Hindlimb muscle (tissue), 1 donor: ENCODE measurements at regions not wholly inside any gene's neighbourhood (a gene's known extent, or its start where the extent isn't known, plus 50 kb on each side); places are given as distances from the start of the nearest gene placed in this dataset.
"Not testable (repeated sequence)": the region's sequence is repeated elsewhere in the genome, so short reads cannot be mapped to it uniquely, and the experiment has no call there.

Source experiments
- DNase-seq: peaks from one replicate; pipeline ENCODE4 v3.0.0-alpha.2; 2013

DNA sequence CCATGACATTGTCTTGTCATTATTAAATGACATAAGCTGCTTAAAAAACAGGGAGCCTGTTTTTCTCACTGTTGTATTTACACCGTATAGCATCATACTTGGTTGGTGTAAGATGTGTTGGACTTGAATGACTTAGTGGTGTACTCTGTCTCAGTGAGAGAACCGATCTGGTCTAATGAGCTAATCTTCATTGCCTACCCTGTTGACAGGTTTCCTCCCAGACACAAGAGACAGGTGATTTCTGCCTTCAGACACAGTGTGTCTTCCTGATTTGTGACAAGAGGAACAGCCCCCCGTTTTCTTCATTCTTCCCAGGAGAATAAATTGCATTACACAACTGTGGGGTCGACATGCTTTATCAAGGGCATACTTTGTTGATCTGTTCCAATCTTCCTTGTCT lies 137.2 kb upstream of the ID4 start:
- no peak for DNase-seq

DNA sequence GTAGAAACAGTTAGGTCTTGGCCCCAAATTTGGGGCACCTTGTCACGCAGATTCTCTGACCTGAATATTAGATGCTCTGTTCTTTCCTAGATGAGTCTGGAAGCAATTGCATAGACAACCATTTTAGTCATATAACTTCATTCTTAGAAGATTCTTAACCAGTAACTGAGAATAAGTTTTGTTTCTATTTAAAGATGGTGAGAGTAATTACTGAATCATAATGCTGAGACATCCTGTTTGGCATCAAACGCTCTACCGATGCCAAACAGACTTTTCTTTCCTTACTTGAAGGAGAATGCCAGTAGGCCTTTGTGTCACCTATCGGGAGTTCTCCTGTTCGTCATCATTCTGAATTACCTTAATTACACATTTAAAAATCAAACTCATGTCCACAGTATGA lies 131.6 kb upstream of the ID4 start:
- no peak for DNase-seq

DNA sequence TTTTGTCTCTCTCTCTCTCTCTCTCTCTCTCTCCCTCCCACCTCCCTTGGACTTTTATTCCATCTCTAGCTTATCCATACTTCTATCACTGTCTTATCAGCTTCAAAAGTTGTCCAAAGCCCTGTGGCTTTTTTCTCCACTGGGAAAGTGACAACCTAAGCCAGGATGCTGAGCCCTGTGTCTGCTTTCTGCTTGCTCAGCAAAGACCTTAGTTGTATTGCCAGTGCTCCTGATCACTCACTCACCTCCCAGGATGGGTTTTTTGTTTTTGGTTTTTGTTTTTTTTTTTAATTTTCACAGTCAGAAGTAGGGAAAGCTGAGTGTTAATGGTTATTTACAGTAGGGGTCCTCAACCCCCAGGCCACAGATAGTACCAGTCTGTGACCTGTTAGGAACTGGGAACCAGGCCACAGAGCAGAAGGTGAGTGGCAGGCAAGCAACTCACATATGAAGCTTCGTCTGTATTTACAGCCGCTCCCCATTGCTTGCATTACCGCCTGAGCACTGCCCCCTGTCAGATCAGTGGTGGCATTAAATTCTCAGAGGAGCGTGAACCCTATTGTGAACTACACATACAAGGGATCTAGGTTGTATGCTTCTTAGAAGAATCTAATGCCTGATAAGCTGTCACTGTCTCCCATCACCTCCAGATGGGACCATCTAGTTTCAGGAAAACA lies 125.0 kb upstream of the ID4 start:
- no peak for DNase-seq

DNA sequence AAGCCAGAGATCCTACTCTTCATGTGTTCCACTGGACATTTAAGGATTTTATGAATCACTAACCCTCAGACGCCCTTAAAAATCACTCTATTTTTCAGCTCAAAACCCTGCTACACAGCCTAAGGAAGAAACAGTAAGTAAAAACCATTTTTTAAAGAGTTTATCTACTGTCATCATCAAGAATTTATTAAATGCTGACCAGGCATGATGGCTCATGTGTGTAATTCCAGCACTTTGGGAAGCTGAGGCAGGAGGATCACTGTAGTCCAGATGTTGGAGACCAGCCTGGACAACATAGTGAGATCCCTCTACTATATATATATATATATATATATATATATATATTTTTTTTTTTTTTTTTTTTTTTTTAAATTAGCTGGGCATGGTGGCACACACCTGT lies 124.2 kb upstream of the ID4 start:
- DNase-seq: no peak

GRCh38 chr6:19713411-19713810 lies 123.8 kb upstream of the ID4 start:
- DNase-seq: no peak

GRCh38 chr6:19713984-19714383 lies 123.2 kb upstream of the ID4 start:
- DNase-seq: no peak

- no peak for DNase-seq
Observed at GRCh38 chr6:19714434-19715166, 122.6 kb upstream of the ID4 start.

DNA sequence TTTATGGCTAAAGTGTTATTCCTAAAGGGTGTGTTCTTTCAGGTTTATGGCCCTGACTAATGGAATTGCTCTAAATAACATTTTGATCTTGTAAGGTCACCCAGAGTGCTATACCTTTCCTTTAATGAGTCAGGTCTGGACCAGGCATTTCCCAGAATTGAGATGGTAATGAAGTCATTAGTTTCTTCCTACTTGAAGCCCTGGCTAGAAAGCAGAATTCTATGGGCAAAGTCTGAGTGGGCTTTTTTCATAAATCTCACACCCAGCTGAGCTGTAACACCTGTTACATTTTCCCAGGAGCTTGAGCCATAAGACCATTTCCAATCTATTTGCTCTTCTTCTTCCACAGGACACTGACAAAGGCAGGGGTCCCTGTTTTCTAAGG lies 122.0 kb upstream of the ID4 start:
- DNase-seq: no peak

- DNase-seq: no peak
Observed at GRCh38 chr6:19719691-19720128, 117.5 kb upstream of the ID4 start.

- DNase-seq: no peak
Observed at GRCh38 chr6:19721766-19722377, 115.3 kb upstream of the ID4 start.

GRCh38 chr6:19722999-19723398 lies 114.2 kb upstream of the ID4 start:
- DNase-seq: no peak

DNA sequence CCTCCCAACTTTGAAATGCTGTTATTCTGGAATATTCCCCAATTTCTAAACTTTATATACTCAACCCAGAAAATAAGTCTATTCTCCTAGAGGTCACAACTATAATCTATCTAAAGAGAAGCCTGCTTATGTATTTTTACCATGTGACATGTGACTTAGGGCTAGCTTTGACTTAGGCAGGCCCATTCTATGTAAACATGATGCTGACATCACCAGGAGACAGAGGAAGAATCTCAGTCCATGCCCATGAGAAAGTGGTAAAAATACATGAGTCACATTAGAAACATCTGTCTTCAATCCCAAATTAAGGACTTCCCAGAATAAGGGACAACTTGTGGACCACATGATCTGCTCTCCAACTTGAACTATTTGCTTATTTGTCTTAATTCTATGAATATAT lies 113.6 kb upstream of the ID4 start:
- no peak for DNase-seq

DNA sequence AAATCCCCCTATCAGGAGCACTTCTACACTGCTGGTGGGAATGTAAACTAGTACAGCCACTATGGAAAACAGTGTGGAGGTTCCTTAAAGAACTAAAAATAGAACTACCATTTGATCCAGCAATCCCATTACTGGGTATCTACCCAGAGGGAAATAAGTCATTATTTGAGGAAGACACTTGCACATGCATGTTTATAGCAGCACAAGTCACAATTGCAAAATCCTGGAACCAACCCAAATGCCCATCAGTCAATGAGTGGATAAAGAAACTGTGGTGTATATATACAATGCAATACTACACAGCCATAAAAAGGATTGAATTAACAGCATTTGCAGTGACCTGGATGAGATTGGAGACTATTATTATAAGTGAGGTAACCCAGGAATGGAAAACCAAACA lies 111.7 kb upstream of the ID4 start:
- DNase-seq: not testable (repeated sequence)

GRCh38 chr6:19731282-19731681 lies 105.9 kb upstream of the ID4 start:
- DNase-seq: no peak

DNA sequence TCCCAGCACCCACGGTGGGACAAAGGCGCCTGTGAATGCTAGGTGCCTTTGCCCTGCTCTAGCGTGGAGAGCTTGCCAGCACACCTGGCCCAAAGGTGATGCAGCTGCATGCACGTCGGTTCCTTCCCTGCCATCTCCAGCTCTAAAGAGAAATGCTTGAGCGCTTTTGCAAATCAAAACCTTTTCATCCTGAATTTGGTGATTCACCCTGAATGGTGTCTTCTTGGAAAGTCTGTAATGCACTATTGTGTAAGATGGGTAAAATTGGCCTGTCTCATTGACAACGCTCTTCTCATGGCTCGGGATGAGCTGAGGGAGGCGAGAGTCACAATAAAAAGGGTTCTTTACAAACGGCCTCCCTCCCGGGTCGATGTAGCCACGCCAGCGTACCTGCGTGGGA lies 103.1 kb upstream of the ID4 start:
- DNase-seq: no peak

GRCh38 chr6:19734519-19734918 lies 102.7 kb upstream of the ID4 start:
- no peak for DNase-seq

- DNase-seq: no peak
Observed at GRCh38 chr6:19736066-19736465, 101.1 kb upstream of the ID4 start.

DNA sequence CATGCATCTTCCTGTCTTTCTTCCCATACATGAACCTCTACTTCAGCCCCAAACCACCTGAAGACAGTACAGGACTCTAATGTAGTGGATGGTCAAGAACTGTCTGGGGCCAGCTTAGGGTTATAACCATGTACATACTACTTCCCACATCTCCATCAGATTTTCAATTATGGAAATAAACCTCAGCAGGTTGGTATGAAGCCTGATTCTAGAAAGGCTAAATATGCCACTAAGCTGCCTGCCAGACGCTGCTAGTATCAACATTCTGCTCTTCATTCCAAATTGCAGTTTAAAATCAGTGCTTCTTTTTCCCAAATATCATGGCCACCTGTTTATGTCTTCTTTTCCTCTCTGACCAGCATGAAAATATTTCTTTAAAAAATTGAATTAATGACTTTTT lies 99.2 kb upstream of the ID4 start:
- no peak for DNase-seq

DNA sequence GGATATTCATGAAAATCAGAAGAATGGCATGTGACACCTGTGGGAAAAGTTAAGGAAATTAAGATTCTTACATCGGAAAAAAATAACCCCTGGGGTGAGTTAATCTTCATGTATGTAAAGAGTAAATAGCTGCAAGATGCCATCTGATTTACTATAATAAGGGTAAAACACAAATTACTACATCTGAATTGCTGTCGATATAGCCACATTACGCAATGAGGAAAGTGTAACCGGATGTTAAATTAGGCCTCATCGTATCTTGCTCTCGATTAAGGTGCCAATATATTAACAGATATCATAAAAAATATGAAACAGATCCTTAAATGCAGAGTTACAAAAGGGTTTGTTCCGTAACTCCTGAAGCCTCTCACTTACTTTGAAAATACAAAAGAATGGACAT lies 87.4 kb upstream of the ID4 start:
- DNase-seq: no peak

GRCh38 chr6:19752746-19753145 lies 84.4 kb upstream of the ID4 start:
- no peak for DNase-seq

- no peak for DNase-seq
Observed at GRCh38 chr6:19753826-19754225, 83.3 kb upstream of the ID4 start.

DNA sequence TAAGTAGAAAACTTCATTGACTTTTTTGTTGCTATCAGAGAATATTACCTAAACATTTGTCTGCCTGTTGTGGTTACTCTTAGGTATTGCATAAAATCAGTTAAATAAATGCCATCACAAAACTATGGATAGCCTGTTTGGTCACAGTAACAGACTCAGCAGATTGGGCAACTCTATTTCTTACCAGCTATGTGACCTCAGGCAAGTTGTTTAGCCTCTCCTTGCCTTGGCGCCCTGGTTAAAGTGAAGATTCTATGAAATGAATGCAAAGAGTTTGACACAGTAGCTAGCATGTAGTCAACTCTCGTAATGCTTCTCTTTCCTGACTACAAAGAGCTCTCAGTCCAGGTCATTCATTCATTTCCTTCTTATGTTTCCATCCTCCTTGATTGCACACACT lies 82.5 kb upstream of the ID4 start:
- DNase-seq: no peak

DNA sequence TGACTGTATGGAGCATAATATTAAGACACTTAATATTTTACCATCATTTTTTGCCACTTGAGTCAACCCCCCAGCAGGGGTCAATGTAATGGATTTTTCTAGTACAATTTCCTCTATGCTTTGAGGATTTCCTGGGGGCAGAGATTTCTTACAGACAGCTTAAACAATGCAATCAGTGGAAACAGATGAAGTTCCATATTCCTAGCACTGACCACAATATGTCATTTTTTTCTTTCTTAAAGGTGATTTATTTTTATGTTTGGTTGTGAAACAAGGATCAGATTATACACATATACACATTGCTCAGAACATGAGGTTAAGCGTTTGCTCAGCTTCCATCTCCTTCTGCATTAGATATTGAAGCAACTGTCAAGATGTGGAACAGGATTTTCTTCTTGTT lies 82.0 kb upstream of the ID4 start:
- no peak for DNase-seq

GRCh38 chr6:19757036-19757435 lies 80.1 kb upstream of the ID4 start:
- DNase-seq: no peak
